ENCODE measurements at regions not wholly inside any gene's neighbourhood (a gene's known extent, or its start where the extent isn't known, plus 50 kb on each side); places are given as distances from the start of the nearest gene placed in this dataset.

DNA sequence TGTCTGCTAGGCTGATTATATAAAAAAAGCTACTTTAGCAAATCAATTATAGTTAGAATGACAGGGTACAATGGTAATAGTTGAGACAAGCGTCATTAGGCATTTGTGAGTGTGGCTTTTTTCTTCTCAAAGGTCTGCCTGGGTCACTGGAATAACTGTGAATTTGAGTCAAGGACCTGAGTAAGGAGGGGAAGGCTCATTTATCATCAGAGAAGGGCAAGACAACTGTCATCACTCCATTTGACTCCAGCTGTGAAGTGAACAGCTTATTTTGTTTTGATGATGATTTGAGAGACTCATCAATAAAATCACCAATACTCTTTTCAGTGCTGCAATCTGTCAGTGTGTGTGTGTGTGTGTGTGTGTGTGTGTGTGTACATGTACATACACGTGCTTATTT is 118.6 kb downstream of the MAT2B start:
- H3K4me1 Mint-ChIP-seq = no peaks in the 10 kb centered on the region
- Histone ChIP-seq H3K27me3 (ENCODE audit: control insufficient read depth, insufficient read depth, low read length) (no peaks in the 10 kb centered on the region), H3K36me3 (ENCODE audit: control insufficient read depth, insufficient read depth, low read length) (no peaks in the 10 kb centered on the region), H3K4me3 (ENCODE audit: low read length) (no peak overlapping the region), H3K4me1 (ENCODE audit: control insufficient read depth, insufficient read depth, low read length) (no peaks in the 10 kb centered on the region), H3K27ac (ENCODE audit: low read length) (no peak overlapping the region), H3K9me3 (ENCODE audit: control insufficient read depth, insufficient read depth, low read length) (no peaks in the 10 kb centered on the region)
- TF ChIP-seq CTCF (IDR thresholded peaks at IDR 0.05) = no peak
- no peak for DNase-seq
- intact Hi-C loops (cut with micrococcal nuclease) = no loop called here
- H3K36me3 Mint-ChIP-seq = no peaks in the 10 kb centered on the region
- H3K27me3 Mint-ChIP-seq (ENCODE audit: low read depth in 2 of 2) = no peaks in the 10 kb centered on the region
- no peak overlapping the region for H3K4me3 Mint-ChIP-seq
- no peaks in the 10 kb centered on the region for H3K9me3 Mint-ChIP-seq
- no peak for ATAC-seq
- WGBS (ENCODE audit: insufficient coverage) = 86% methylated on average over 1 of the region's 2 CpGs
- H3K27ac Mint-ChIP-seq = no peak overlapping the region

DNA sequence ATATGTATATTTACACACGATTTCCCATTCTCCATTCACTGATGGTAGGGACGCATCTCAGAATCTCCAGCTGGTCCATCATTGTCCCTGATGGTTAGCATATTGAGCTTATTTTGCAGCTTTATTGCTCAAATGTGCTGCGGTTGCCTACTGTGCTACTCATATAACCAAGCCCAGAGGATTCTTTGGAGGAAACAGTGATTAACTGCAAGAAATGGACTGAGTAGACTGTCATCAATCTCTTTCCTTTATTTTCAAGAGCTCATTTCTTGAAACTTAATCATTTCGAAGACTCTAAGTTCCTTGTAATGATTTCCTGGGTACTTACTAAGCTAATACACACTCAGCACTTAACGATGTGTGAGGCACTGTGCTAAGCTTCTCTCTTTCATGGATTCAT is 119.0 kb downstream of the MAT2B start:
- Mint-ChIP-seq H3K27me3 (ENCODE audit: low read depth in 2 of 2) (no peaks in the 10 kb centered on the region), H3K4me1 (no peaks in the 10 kb centered on the region), H3K36me3 (no peaks in the 10 kb centered on the region), H3K9me3 (no peaks in the 10 kb centered on the region), H3K4me3 (no peak overlapping the region), H3K27ac (no peak overlapping the region)
- DNase-seq (no peak), ATAC-seq (no peak)
- no peaks in the 10 kb centered on the region for H3K4me1 ChIP-seq (ENCODE audit: control insufficient read depth, insufficient read depth, low read length)
- no peak overlapping the region for H3K4me3 ChIP-seq (ENCODE audit: low read length)
- H3K9me3 ChIP-seq (ENCODE audit: control insufficient read depth, insufficient read depth, low read length) = no peaks in the 10 kb centered on the region
- H3K36me3 ChIP-seq (ENCODE audit: control insufficient read depth, insufficient read depth, low read length) = no peaks in the 10 kb centered on the region
- H3K27me3 ChIP-seq (ENCODE audit: control insufficient read depth, insufficient read depth, low read length) = no peaks in the 10 kb centered on the region
- intact Hi-C loops (cut with micrococcal nuclease) = no loop called here
- H3K27ac ChIP-seq (ENCODE audit: low read length) = no peak overlapping the region
- 88% methylated on average over 4 of the region's 5 CpGs for WGBS (ENCODE audit: insufficient coverage)
- TF ChIP-seq CTCF (IDR thresholded peaks at IDR 0.05) = no peak

GRCh38 chr5:163626904-163627434 is 121.5 kb downstream of the MAT2B start:
- no peak overlapping the region for H3K27ac Mint-ChIP-seq
- H3K4me1 Mint-ChIP-seq = no peaks in the 10 kb centered on the region
- Histone ChIP-seq H3K36me3 (ENCODE audit: control insufficient read depth, insufficient read depth, low read length) (no peaks in the 10 kb centered on the region), H3K27ac (ENCODE audit: low read length) (no peak overlapping the region), H3K9me3 (ENCODE audit: control insufficient read depth, insufficient read depth, low read length) (no peaks in the 10 kb centered on the region), H3K4me1 (ENCODE audit: control insufficient read depth, insufficient read depth, low read length) (no peaks in the 10 kb centered on the region), H3K4me3 (ENCODE audit: low read length) (no peak overlapping the region), H3K27me3 (ENCODE audit: control insufficient read depth, insufficient read depth, low read length) (no peaks in the 10 kb centered on the region)
- WGBS (ENCODE audit: insufficient coverage) = 83% methylated on average over 5 of the region's 5 CpGs
- DNase-seq (no peak), ATAC-seq (no peak)
- intact Hi-C loops (cut with micrococcal nuclease) = no loop called here
- TF ChIP-seq CTCF (IDR thresholded peaks at IDR 0.05) = no peak
- H3K36me3 Mint-ChIP-seq = no peaks in the 10 kb centered on the region
- H3K9me3 Mint-ChIP-seq = peaks cover 0 to 4% of the 10 kb centered on the region in 2 donors
- no peak overlapping the region for H3K4me3 Mint-ChIP-seq
- H3K27me3 Mint-ChIP-seq (ENCODE audit: low read depth in 2 of 2) = no peaks in the 10 kb centered on the region

DNA sequence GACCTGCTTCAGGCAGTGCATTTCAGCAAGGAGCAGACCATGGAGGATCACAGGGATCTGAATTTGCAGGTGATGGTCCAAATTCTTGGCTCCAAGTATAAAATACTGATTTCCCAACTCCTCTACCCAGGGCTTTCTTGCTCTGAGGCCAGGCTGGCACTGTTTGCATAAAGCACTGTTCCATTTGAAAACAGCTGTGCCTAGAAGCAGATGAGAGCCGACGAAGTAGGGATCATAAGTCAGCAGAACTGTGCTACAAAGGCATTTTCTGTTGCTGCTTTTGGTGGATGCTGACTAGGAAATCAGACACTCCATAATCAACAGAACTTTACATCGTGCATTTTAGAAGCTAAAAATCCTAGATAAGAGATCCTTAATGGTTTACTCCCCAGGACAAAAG is 126.4 kb downstream of the MAT2B start:
- peaks cover 3 to 4% of the 10 kb centered on the region in 2 donors for H3K9me3 Mint-ChIP-seq
- Histone ChIP-seq H3K27ac (ENCODE audit: low read length) (no peak overlapping the region), H3K9me3 (ENCODE audit: control insufficient read depth, insufficient read depth, low read length) (no peaks in the 10 kb centered on the region), H3K27me3 (ENCODE audit: control insufficient read depth, insufficient read depth, low read length) (no peaks in the 10 kb centered on the region), H3K36me3 (ENCODE audit: control insufficient read depth, insufficient read depth, low read length) (no peaks in the 10 kb centered on the region), H3K4me1 (ENCODE audit: control insufficient read depth, insufficient read depth, low read length) (no peaks in the 10 kb centered on the region), H3K4me3 (ENCODE audit: low read length) (no peak overlapping the region)
- no peak overlapping the region for H3K27ac Mint-ChIP-seq
- H3K27me3 Mint-ChIP-seq (ENCODE audit: low read depth in 2 of 2) = no peaks in the 10 kb centered on the region
- ATAC-seq (no peak), DNase-seq (no peak)
- 74% methylated on average over 3 of the region's 3 CpGs for WGBS (ENCODE audit: insufficient coverage)
- no peak for TF ChIP-seq CTCF (IDR thresholded peaks at IDR 0.05)
- intact Hi-C loops (cut with micrococcal nuclease) = no loop called here
- no peaks in the 10 kb centered on the region for H3K4me1 Mint-ChIP-seq
- H3K36me3 Mint-ChIP-seq = no peaks in the 10 kb centered on the region
- no peak overlapping the region for H3K4me3 Mint-ChIP-seq

Data from natural killer cell (primary cell).